GM23338 (cell line): ENCODE measurements at regions not wholly inside any gene's neighbourhood (a gene's known extent, or its start where the extent isn't known, plus 50 kb on each side); places are given as distances from the start of the nearest gene placed in this dataset.

Experiments used
- EZH2 ChIP-seq: fragments of 200-600 bp; sonication (generic); IDR thresholded peaks from one replicate; pipeline ENCODE4 v1.8.0; 2017; ENCODE audit warnings: antibody characterized with exemption, mild to moderate bottlenecking, low read depth; ENCODE audit not compliant: unreplicated experiment
- EZH2phosphoT487 ChIP-seq: fragments of 200-600 bp; sonication (generic); IDR thresholded peaks from one replicate; pipeline ENCODE4 v1.8.1; 2018; ENCODE audit warnings: antibody characterized with exemption; ENCODE audit not compliant: unreplicated experiment
- JUNB ChIP-seq: IDR thresholded peaks from one replicate; pipeline ENCODE4 v1.6.1; 2016; ENCODE audit warnings: antibody characterized with exemption; ENCODE audit not compliant: unreplicated experiment
- POLR2AphosphoS5 ChIP-seq: IDR thresholded peaks from 2 replicates; pipeline ENCODE4 v1.6.1; 2016; ENCODE audit warnings: antibody characterized with exemption, low read depth
- REST ChIP-seq: IDR thresholded peaks from one replicate; pipeline ENCODE4 v1.6.1; 2018; ENCODE audit warnings: antibody characterized with exemption; ENCODE audit not compliant: unreplicated experiment
- TF ChIP-seq, protein P1 (sequence below), 2 experiments: fragments of 200-600 bp in 1 of 2; sonication (generic) in 1 of 2; conservative IDR thresholded peaks; 2 replicates each; pipeline versions ENCODE4 v1.5.1 to v1.6.1; 2016 to 2017; ENCODE audit warnings: antibody characterized with exemption in 2 of 2, low read depth in 2 of 2, mild to moderate bottlenecking in 2 of 2, moderate library complexity in 1 of 2

DNA sequence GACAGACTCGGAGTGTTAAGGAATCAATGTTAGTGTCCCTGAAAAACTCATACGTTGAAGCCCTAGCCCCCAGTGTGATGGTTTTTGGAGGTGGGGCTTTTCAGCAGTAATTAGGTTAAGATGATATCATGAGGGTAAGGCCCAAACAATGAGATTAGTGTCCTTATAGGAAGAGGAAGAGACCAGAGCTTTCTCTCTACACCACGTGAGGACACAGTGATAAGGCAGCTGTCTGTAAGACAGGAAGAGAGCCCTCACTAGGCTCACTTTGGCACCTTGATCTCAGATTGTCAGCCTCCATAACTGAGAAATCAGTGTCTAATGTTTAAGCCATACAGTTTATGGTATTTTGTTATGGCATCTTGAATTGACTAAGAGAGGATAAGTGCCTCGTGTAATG is 403.2 kb downstream of the NPIPA7 start:
- no peak for TF ChIP-seq JUNB
- no peak for TF ChIP-seq EZH2
- TF ChIP-seq POLR2AphosphoS5 = no peak
- TF ChIP-seq, protein P1, sequence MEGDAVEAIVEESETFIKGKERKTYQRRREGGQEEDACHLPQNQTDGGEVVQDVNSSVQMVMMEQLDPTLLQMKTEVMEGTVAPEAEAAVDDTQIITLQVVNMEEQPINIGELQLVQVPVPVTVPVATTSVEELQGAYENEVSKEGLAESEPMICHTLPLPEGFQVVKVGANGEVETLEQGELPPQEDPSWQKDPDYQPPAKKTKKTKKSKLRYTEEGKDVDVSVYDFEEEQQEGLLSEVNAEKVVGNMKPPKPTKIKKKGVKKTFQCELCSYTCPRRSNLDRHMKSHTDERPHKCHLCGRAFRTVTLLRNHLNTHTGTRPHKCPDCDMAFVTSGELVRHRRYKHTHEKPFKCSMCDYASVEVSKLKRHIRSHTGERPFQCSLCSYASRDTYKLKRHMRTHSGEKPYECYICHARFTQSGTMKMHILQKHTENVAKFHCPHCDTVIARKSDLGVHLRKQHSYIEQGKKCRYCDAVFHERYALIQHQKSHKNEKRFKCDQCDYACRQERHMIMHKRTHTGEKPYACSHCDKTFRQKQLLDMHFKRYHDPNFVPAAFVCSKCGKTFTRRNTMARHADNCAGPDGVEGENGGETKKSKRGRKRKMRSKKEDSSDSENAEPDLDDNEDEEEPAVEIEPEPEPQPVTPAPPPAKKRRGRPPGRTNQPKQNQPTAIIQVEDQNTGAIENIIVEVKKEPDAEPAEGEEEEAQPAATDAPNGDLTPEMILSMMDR (conservative IDR thresholded peaks at IDR 0.05; ENCODE audit: low read depth in 2 of 2) = no peak
- no peak for TF ChIP-seq REST
- TF ChIP-seq EZH2phosphoT487 = no peak
